NCI-H1436 treated with DMSO at 0.1 percent for 48 hours (cell line): ENCODE measurements at regions not wholly inside any gene's neighbourhood (a gene's known extent, or its start where the extent isn't known, plus 50 kb on each side); places are given as distances from the start of the nearest gene placed in this dataset.

Experiments
- DNase-seq: peaks from one replicate; lab custom pipeline; 2025; lab: John Stamatoyannopoulos, UW

GRCh38 chr2:120809151-120809550, 73.5 kb downstream of the GLI2 start:
- DNase-seq: no peak

- DNase-seq: no peak
Measured at GRCh38 chr2:120809609-120810440, 74.2 kb downstream of the GLI2 start.

- DNase-seq: no peak
Measured at GRCh38 chr2:120810639-120811038, 75.0 kb downstream of the GLI2 start.

- no peak for DNase-seq
Measured at GRCh38 chr2:120812866-120813265, 77.2 kb downstream of the GLI2 start.

- no peak for DNase-seq
Measured at GRCh38 chr2:120814352-120814751, 78.7 kb downstream of the GLI2 start.

GRCh38 chr2:120815292-120815691, 79.6 kb downstream of the GLI2 start:
- DNase-seq: no peak

- no peak for DNase-seq
Measured at GRCh38 chr2:120817136-120817955, 81.7 kb downstream of the GLI2 start.

GRCh38 chr2:120817956-120818325, 82.3 kb downstream of the GLI2 start:
- DNase-seq: no peak

- no peak for DNase-seq
Measured at GRCh38 chr2:120818441-120818920, 82.8 kb downstream of the GLI2 start.

- DNase-seq: no peak
Measured at GRCh38 chr2:120819720-120820210, 84.1 kb downstream of the GLI2 start.

GRCh38 chr2:120820263-120820952, 84.7 kb downstream of the GLI2 start:
- DNase-seq: no peak

- DNase-seq: no peak
Measured at GRCh38 chr2:120820953-120821279, 85.2 kb downstream of the GLI2 start.

- no peak for DNase-seq
Measured at GRCh38 chr2:120821446-120822160, 85.9 kb downstream of the GLI2 start.

GRCh38 chr2:120822933-120823332, 87.3 kb downstream of the GLI2 start:
- DNase-seq: no peak

- no peak for DNase-seq
Measured at GRCh38 chr2:120823551-120823950, 87.9 kb downstream of the GLI2 start.

GRCh38 chr2:120824246-120824645, 88.6 kb downstream of the GLI2 start:
- DNase-seq: no peak

GRCh38 chr2:120825370-120826259, 89.9 kb downstream of the GLI2 start:
- DNase-seq: no peak

- no peak for DNase-seq
Measured at GRCh38 chr2:120826260-120826648, 90.6 kb downstream of the GLI2 start.

- no peak for DNase-seq
Measured at GRCh38 chr2:120826716-120827410, 91.2 kb downstream of the GLI2 start.

GRCh38 chr2:120828066-120828465, 92.4 kb downstream of the GLI2 start:
- no peak for DNase-seq
